Right ventricle myocardium superior (tissue), 1 donor: ENCODE measurements at regions not wholly inside any gene's neighbourhood (a gene's known extent, or its start where the extent isn't known, plus 50 kb on each side); places are given as distances from the start of the nearest gene placed in this dataset.

Experiments used
- ATAC-seq: fragments of 200-7000 bp; cut with Tn5 transposase; one replicate; pipeline ENCODE4 v1.9.1; 2020; ENCODE audit warnings: mild to moderate bottlenecking; ENCODE audit not compliant: poor library complexity
- DNase-seq: peaks from one replicate; pipeline ENCODE4 v3.0.0-alpha.2; 2020
- intact Hi-C: fragments of 100-400 bp; cut with DNase I; formaldehyde crosslinking; loops from one replicate; pipeline ENCODE4 v1.11.2; 2022
- donor health status: DM: no; HTN: yes; CAD: no; lungs with severe emphysema.

DNA sequence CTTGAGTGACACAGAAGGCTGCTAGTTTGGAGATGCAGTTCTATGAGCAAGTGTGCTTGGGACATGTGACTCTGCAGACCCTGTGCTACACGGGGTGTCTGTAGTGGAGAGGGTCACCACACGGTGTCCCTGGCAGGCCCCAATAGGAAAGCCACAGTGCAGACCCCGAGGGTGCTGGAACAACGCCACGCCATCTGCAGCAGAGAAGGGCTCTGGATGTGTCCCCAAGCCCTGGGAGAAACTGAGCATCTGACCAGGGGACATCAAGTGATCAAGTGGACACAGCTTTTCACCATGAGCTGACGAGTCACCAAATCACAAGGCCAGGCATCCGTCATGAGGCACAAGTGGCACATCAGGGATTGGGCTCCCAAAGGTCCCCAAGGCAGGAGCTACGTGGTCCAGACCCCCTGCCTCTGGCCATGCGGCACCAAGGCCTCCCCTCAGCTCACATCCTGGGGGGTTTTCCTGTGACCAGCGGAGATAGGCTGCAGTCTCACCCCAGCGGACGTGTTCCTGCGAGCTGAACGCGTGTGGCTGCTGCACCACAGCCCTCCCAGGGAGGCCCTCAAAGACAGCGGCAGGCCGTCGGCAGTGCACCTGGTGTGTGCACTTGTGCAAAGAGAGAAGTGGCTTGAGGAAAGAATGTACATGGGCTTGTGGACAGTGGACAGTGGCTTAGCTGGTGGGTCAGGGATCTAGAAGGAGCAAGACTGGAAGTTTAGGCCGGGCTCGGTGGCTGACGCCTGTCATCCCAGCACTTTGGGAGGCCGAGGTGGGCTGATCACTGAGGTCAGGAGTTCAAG is 96.7 kb downstream of the RPS6KA4 start:
- ATAC-seq: no peak
- DNase-seq: no peak
- intact Hi-C loops: no loop called here

DNA sequence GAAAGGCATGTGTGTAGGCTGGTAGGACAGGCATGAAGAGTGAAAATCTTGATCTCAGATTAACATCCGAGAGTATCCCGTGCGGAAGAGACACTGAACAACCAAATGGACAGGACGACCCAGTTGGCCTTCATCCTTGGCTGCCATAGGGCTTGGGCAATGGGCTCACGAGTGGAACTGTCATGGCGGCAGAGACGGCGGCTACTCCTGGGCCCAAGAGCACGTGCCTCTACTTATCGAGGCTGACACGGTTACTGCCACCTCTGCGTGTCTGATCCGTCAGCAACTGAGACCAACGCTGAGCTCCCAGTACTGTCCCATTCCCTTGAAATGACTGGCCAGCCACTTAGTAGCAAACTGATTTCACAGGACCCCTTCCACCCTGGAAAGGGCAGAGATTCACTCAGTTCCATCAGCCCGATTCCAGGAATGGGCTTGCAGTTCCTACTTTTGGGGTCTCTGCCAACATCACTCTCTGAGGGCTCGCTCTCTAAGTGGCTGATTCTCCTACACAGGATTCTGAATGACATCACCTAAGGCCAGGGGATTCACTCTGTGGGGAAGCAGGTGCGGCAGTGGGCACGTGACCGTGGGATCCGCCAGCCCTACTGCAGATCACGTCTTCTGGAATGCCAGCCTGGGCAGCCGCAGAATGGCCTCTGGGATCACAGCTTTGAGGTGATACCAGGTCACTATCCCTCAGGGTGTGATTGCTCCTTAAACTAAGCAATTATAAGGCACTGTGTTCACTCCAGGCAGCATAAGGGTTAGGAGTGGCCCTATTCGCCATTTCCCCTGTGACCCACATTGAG is 97.8 kb downstream of the RPS6KA4 start:
- DNase-seq (no peak), ATAC-seq (no peak)
- intact Hi-C loops: no loop called here

DNA sequence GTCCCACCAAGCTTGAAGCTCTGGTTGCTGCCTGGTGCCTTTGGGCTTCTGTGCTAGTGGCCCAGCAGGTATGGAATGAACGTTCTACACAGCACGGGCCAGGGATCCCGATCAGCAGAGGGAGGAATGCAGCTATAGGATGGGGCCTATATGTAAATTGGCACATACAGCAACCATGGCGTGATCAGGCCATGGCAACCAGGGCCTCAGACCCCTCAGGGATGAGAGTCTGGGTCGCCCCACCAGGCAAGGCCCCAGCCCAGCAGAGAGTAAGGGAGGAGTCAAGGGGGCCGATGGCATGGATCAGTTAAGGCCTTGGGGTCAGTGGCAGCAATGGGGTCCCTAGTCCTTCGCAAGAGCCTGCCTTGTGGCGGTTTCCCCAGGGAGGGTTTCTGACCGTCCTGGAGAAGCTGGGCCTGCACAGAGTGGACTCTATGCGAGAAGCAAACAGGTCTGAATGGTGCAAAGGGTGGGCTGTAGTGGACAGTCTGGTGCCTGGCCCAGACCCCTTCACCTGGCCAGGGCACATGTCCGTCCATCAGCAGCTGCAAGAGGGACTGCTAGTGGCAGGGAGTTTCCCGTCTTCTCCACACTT is 98.2 kb upstream of the SLC22A11 start:
- no peak for ATAC-seq
- intact Hi-C loops: no loop called here
- DNase-seq: no peak

DNA sequence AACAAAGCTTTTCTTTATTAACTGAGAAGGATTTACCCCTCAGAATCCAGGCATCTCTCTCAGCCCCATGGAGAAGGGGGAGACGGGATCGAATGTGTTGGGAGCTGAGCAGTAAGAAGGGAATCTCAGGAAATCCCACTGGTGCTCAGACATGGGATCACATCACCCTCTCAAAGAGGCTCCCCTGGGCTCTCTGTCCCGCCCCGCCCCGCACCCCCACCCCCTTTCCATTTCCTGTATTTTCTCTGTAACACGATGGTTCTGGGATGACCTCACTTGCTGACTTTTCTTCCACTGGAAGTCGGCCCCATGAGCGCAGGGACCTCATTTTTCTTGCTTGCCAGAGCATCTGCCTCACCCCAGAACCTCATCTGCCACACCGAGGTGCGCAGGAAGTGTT is 96.7 kb upstream of the SLC22A11 start:
- intact Hi-C loops: no loop called here
- no peak for ATAC-seq
- no peak for DNase-seq

DNA sequence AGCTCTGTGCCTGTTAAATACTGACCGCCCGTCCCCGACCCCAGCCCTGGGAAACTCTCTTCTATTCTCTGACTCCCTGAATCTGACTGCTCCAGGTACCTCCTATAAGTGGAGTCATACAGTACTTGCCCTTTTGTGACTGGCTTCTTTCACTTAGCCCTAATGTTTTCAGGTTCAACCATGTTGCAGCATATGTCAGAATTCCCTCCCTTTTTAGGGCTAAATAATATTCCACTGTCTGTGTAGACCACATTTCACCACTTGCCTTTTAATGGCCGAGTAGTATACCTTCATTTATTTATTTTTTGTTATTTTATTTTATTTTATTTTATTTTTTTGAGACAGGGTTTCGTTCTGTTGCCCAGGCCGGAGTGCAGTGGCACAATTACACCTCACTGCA is 96.1 kb upstream of the SLC22A11 start:
- ATAC-seq (no peak), DNase-seq (no peak)
- intact Hi-C loops: no loop called here

DNA sequence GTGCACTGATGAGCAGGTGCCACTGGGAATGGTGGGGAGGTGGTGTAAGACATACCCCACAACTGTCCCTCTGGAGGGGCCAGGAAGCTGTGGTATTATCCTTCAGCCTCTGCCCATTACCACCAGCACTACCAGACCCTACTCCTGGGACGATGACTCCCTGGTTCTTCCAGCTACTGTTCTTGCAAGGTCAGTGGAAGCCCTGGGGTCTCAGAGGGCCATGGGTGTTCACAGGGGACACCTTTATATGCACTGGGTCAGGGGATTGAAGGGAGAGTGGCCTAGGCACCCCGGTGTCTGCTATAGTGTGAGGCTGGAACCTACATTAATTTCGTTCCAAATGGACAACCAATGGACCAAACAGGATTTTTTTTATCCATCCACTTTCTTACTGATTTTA is 94.7 kb upstream of the SLC22A11 start:
- DNase-seq: no peak
- no peak for ATAC-seq
- intact Hi-C loops: no loop called here

DNA sequence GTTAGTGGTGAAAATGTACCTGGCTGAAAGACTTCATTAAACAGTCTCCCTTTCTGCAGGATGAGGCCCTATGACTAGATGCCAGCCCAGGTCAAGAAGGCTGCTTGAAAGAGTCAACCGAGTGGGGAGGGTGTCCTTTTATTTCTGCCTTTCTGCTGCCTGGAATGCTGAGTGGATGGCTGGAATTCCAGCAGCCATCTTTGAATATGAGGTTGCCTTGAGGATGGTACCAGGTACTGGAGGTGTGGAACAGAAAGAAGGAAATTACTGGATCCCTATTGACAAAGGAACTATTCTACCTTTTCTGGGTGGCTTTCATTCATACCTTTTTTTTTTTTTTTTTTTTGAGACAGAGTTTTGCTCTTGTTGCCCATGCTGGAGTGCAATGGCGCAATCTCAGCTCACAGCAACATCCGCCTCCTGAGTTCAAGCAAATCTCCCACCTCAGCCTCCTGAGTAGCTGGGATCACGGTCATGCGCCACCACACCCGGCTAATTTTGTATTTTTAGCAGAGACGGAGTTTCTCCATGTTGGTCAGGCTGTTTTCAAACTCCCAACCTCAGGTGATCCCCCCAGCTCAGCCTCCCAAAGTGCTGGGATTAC is 89.5 kb upstream of the SLC22A11 start:
- no peak for ATAC-seq
- DNase-seq: no peak
- intact Hi-C loops: no loop called here

DNA sequence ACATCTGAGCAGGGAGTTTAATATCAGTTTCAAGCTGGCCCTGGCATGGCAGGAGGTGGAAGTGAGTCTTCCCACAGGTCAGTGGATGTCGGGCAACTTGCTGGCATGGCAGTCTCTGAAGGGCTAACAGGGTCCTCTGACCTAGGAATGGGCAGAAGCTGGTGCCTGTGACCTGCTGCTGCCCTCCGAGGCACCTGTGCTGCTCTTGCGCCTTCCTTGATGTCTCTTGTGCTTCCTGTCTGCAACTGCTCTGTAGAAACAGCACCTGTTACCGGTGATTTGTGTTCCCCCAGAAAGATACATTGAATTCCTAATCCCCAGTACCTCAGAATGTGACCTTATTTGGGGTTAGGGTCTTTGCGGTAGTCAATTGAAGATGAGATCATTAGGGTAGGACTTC is 86.5 kb upstream of the SLC22A11 start:
- ATAC-seq (no peak), DNase-seq (no peak)
- intact Hi-C loops: no loop called here

DNA sequence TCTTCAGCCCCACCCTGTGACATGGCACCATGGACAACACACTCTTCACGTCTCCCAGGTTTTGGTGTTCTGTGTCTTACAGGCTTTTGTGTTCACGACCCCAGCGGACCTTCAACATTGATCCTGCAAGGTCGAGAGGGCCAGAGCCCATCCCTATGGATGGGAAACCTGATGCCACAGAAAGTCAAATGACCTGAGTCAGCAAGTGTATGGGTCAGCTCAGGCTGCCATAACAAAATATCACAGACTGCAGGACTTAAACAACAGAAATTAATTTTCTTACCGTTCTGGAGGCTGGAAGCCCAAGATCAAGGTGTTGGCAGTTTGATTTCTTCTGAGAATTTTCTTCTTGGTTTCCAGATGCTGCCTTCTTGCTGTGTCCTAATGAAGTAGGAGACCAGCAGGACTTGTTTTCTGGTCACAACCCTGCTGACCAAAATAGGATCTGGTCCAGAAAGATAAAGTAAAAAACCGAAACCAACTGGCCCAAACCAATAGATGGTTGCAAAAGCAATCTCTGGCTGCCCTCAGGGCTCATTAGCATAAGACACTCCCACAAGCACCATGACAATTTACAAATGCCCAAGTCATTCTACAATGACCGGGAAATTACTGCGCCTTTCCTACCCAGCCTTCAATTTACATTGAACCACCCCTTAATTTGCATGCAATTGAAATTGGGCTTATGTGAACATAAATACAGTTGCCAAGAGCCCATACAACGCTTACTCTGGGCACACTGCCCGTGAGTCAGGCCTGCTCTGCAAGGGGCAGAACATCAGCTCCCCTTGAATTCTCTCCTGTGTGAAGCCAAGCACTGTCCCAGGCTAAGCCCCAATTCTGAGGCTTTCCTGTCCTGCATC is 82.9 kb upstream of the SLC22A11 start:
- intact Hi-C loops: no loop called here
- ATAC-seq: no peak
- no peak for DNase-seq

DNA sequence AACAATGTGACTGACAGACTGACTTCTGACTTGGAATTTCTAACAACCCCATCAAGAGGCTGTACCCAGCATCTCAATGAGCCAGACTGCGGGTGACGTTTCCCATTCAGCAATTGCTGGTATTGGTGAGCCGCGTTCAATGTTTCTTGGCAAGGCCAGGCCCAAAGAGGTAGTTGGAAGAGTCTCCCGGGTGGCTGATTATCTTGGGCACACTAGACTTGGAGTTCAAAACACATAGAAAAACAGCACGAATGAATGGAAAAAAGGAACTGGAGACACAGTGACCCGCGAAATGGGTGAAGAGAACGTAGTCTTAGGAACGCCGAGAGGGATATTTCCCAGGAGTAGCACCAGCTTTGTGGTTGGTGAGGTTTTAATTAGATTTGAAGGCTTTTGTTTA is 81.1 kb upstream of the SLC22A11 start:
- DNase-seq (no peak), ATAC-seq (no peak)
- intact Hi-C loops: no loop called here

DNA sequence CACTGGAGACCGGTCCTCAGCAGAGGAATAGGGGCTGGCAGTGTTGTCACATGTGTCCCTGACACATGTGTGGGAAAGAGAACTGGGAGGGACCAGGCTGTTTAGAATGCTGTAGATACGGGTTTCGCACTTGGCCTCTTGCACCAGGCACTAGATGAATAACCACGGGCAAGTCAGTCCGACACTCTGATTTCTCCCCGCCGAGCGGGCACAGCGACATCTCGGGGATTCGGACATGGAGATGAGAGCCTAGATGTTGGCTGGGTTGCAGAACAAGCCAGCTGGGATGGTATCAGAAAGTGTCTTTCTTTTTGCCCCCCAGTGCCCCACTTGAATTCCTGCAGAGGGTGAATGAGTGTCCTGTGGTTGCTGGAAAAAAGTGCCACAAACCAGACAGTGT is 80.6 kb upstream of the SLC22A11 start:
- ATAC-seq (no peak), DNase-seq (no peak)
- intact Hi-C loops: no loop called here

DNA sequence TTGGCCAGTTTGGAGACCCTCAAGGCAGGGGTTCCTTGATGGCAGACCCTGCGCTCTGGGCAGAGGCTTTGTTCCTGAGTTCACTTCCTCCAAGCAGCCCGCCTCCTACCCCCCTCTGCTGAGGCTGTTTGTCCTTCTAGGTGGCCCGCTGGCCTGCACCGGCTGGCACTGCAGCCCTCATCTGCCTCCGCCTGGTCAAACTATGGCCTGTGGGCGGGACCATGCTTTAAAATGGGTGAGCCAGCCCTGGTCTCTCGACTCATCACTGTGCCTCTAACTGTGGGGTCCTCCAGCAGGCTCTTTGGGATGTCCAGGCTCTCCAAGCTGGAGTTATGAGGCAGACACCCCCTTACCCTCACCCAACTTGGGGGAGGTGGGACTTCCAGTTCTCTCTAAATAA is 78.9 kb upstream of the SLC22A11 start:
- intact Hi-C loops: no loop called here
- no peak for DNase-seq
- ATAC-seq: no peak

DNA sequence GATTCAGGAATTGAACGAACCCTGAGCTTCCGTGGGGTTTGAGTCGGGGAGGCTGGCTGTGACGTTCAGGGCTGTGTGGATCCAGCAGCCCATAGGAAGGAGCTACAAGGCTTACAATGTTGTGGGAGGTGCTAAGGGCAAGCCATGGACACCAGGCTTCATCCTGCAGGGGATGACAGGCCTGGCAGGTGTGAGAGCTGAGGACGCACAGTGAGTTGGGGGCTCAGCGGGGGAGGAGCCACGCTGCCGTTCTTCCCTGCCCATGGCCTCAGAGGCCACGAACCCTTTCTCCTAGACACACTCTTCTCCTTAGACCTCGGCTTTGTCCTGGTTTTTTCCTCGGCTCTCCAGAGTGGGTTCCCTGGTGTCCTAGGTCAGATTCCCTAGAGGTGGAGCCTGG is 78.1 kb upstream of the SLC22A11 start:
- ATAC-seq (no peak), DNase-seq (no peak)
- intact Hi-C loops: no loop called here

DNA sequence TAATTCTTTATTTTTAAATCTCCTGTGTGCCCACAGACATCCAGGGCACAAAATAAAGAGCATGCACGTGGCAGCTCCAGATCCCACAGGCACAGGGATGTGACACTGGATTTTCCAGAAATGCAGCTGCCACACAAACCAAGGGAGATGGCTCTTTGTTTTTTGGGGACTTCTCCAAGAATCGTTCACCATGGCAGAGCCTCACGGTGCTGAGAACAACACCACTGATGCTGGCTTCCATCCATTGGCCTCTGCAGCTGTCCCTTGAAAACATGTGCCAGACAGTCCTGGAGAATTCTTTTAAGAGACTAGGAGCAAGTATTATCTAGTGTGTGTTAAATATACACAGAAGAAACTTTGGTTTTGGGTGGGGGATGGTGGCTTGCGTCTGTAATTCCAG is 73.2 kb upstream of the SLC22A11 start:
- DNase-seq (no peak), ATAC-seq (no peak)
- intact Hi-C loops: no loop called here

DNA sequence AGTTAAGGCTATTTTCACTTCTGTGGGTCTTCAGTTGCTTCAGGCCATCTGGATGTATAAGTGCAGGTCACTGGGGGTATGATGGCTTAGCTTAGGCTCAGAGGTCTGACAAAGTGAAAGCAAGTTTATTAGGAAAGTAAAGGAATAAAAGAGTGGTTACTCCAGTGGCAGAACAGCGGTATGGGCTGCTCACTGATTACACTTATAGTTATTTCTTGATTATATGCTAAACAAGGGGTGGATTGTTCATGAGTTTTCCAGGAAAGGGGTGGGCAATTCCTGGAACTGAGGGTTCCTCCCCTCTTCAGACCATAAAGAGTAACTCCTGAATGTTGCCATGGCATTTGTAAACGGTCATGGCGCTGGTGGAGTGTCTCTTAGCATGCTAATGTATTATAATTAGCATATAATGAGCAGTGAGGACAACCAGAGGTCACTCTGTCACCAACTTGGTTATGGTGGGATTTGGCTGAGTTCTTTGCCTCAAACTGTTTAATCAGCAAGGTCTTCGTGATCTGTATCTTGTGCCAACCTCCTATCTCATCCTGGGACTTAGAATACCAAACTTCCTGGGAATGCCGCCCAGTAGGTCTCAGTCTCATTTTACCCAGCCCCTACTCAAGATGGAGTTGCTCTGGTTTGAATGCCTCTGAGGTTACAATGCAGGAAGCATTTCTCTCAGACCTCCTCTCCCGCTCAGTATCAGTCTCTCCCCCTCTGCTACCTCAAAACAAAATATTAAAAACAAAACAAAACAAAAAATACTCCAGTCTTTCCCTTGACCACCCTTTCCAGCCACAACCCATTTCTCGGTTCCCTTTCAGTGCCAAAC is 71.3 kb upstream of the SLC22A11 start:
- intact Hi-C loops: no loop called here
- DNase-seq: no peak
- no peak for ATAC-seq

DNA sequence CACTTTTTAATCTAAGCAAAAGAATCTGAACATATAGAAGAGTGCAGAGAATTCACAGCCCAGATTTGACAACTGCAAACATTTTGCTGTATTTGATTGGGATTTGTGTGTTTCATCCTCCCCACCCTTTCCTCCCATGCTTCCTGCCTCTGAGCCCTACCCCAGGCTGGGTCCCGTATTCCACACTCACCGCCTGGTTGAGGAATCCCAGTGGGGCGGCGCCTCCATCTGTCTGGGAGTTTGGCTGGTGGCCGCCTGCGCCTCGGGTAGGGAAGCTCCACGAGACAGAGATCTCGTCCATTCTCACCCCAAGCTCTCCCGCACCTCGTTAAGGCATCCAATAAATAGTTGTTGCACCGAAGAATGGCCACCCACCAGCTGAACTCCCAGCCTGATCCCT is 70.7 kb upstream of the SLC22A11 start:
- intact Hi-C loops: no loop called here
- DNase-seq (no peak), ATAC-seq (no peak)

DNA sequence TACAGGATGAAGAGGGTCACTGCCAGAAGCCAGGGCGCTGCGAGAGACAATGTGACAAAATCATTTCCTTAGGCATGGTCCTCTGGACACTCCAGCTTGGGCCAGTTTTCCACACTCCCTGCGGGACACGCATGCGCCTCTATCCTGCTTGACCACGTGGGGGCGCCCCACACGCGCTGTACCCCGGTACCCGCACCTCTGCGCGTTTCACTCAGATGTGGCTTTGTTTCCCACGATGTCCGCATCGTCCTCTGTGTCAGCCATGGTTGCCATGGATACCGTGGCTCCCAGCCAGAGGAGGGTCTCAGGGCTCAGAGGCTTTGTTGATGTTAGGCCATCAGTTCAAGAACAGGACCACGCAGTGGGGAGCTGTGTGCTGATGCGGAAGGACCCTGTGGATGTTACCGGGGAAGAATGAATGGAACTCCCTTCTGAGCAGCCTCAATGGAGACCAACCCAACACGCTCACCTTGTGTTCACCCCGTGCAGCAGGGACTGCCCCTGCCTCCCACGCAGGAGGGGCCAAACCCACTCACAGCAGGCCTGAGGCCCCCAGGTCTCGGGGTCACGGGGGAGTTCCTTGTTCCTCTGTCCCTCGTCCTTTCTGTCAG is 65.8 kb upstream of the SLC22A11 start:
- intact Hi-C loops: no loop called here
- ATAC-seq: peak; percentile 52
- peak; percentile 69 for DNase-seq
